Lower leg skin (tissue), 3 donors: ENCODE measurements at regions not wholly inside any gene's neighbourhood (a gene's known extent, or its start where the extent isn't known, plus 50 kb on each side); places are given as distances from the start of the nearest gene placed in this dataset.

ENCODE experiments used
- CTCF ChIP-seq, 3 donors: fragments of 450-650 bp; IDR thresholded peaks; one replicate each; pipeline ENCODE4 v1.5.1; 2016; ENCODE audit warnings: antibody characterized with exemption in 3 of 3, mild to moderate bottlenecking in 3 of 3, moderate library complexity in 2 of 3
- POLR2A ChIP-seq, 2 donors: fragments of 450-650 bp; IDR thresholded peaks; one replicate each; pipeline ENCODE4 v1.6.1; 2016 to 2017; ENCODE audit warnings: antibody characterized with exemption in 2 of 2, mild to moderate bottlenecking in 1 of 2, moderate library complexity in 1 of 2

GRCh38 chr2:201975434-201975833 lies 58.2 kb upstream of the FZD7 start:
- no peak for TF ChIP-seq CTCF (IDR thresholded peaks at IDR 0.05)
- no peak for TF ChIP-seq POLR2A (IDR thresholded peaks at IDR 0.05)
